H1 (cell line): ENCODE measurements at regions not wholly inside any gene's neighbourhood (a gene's known extent, or its start where the extent isn't known, plus 50 kb on each side); places are given as distances from the start of the nearest gene placed in this dataset.

Experiments used
- POLR2A ChIP-seq, 2 experiments: IDR thresholded peaks; 1 replicate in 1 of 2; 2 replicates in 1 of 2; pipeline ENCODE4 v1.6.1; 2011; ENCODE audit warnings: low read depth in 2 of 2, low read length in 2 of 2, mild to moderate bottlenecking in 2 of 2; ENCODE audit errors: control extremely low read depth in 1 of 2
- TF ChIP-seq, protein P1 (sequence below): fragments of 300-600 bp; sonication (generic); IDR thresholded peaks from 2 replicates; pipeline ENCODE4 v1.7.1; 2012; ENCODE audit warnings: low read length, moderate library complexity, mild to moderate bottlenecking, inconsistent platforms; ENCODE audit not compliant: insufficient replicate concordance

GRCh38 chr9:3721096-3721495 lies 195.3 kb upstream of the RFX3 start:
- TF ChIP-seq, protein P1, sequence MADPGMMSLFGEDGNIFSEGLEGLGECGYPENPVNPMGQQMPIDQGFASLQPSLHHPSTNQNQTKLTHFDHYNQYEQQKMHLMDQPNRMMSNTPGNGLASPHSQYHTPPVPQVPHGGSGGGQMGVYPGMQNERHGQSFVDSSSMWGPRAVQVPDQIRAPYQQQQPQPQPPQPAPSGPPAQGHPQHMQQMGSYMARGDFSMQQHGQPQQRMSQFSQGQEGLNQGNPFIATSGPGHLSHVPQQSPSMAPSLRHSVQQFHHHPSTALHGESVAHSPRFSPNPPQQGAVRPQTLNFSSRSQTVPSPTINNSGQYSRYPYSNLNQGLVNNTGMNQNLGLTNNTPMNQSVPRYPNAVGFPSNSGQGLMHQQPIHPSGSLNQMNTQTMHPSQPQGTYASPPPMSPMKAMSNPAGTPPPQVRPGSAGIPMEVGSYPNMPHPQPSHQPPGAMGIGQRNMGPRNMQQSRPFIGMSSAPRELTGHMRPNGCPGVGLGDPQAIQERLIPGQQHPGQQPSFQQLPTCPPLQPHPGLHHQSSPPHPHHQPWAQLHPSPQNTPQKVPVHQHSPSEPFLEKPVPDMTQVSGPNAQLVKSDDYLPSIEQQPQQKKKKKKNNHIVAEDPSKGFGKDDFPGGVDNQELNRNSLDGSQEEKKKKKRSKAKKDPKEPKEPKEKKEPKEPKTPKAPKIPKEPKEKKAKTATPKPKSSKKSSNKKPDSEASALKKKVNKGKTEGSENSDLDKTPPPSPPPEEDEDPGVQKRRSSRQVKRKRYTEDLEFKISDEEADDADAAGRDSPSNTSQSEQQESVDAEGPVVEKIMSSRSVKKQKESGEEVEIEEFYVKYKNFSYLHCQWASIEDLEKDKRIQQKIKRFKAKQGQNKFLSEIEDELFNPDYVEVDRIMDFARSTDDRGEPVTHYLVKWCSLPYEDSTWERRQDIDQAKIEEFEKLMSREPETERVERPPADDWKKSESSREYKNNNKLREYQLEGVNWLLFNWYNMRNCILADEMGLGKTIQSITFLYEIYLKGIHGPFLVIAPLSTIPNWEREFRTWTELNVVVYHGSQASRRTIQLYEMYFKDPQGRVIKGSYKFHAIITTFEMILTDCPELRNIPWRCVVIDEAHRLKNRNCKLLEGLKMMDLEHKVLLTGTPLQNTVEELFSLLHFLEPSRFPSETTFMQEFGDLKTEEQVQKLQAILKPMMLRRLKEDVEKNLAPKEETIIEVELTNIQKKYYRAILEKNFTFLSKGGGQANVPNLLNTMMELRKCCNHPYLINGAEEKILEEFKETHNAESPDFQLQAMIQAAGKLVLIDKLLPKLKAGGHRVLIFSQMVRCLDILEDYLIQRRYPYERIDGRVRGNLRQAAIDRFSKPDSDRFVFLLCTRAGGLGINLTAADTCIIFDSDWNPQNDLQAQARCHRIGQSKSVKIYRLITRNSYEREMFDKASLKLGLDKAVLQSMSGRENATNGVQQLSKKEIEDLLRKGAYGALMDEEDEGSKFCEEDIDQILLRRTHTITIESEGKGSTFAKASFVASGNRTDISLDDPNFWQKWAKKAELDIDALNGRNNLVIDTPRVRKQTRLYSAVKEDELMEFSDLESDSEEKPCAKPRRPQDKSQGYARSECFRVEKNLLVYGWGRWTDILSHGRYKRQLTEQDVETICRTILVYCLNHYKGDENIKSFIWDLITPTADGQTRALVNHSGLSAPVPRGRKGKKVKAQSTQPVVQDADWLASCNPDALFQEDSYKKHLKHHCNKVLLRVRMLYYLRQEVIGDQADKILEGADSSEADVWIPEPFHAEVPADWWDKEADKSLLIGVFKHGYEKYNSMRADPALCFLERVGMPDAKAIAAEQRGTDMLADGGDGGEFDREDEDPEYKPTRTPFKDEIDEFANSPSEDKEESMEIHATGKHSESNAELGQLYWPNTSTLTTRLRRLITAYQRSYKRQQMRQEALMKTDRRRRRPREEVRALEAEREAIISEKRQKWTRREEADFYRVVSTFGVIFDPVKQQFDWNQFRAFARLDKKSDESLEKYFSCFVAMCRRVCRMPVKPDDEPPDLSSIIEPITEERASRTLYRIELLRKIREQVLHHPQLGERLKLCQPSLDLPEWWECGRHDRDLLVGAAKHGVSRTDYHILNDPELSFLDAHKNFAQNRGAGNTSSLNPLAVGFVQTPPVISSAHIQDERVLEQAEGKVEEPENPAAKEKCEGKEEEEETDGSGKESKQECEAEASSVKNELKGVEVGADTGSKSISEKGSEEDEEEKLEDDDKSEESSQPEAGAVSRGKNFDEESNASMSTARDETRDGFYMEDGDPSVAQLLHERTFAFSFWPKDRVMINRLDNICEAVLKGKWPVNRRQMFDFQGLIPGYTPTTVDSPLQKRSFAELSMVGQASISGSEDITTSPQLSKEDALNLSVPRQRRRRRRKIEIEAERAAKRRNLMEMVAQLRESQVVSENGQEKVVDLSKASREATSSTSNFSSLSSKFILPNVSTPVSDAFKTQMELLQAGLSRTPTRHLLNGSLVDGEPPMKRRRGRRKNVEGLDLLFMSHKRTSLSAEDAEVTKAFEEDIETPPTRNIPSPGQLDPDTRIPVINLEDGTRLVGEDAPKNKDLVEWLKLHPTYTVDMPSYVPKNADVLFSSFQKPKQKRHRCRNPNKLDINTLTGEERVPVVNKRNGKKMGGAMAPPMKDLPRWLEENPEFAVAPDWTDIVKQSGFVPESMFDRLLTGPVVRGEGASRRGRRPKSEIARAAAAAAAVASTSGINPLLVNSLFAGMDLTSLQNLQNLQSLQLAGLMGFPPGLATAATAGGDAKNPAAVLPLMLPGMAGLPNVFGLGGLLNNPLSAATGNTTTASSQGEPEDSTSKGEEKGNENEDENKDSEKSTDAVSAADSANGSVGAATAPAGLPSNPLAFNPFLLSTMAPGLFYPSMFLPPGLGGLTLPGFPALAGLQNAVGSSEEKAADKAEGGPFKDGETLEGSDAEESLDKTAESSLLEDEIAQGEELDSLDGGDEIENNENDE = no peak
- TF ChIP-seq POLR2A (IDR thresholded peaks at IDR 0.05; ENCODE audit: control extremely low read depth in 1 of 2, low read depth in 2 of 2, low read length in 2 of 2) = no peak
